HepG2 (cell line): ENCODE measurements at regions not wholly inside any gene's neighbourhood (a gene's known extent, or its start where the extent isn't known, plus 50 kb on each side); places are given as distances from the start of the nearest gene placed in this dataset.

Source experiments
- ATAC-seq: fragments of 200-7000 bp; cut with Tn5 transposase; 3 replicates; pipeline ENCODE4 v1.9.1; 2020; ENCODE audit warnings: mild to moderate bottlenecking, moderate library complexity
- BruUV-seq: library from RNA; stranded (reverse); fragments of 400-500 nt; replicated peaks from 2 replicates; lab custom pipeline; 2021; lab: Mats Ljungman, UMichigan
- CTCF ChIA-PET: fragments of 300-600 bp; formaldehyde crosslinking; extraction: SDS; loops from one replicate; lab custom pipeline; 2021; ENCODE audit warnings: low total read pairs, inconsistent platforms, low intra/inter-chr PET ratio; lab: Yijun Ruan, JAX
- POLR2A ChIA-PET: fragments of 350-600 bp; sonication (Branson Sonifier 250); formaldehyde crosslinking; loops from one replicate; lab custom pipeline; 2020; ENCODE audit warnings: antibody characterized with exemption, inconsistent platforms; lab: Yijun Ruan, JAX
- DNase-seq: peaks from one replicate; pipeline ENCODE4 v3.0.0-alpha.2; 2015; ENCODE audit warnings: low spot score
- FAIRE-seq: peaks from 3 replicates; lab custom pipeline; 2011; peaks lifted over from hg19 to GRCh38; lab: Jason Lieb, UNC
- H2AFZ ChIP-seq: one replicate; pipeline ENCODE4 v1.6.1; 2011; ENCODE audit warnings: low read length, inconsistent platforms
- H3K27ac ChIP-seq: fragments of 300-600 bp; 3 replicates; pipeline ENCODE4 v1.8.0; 2011; ENCODE audit warnings: mixed run types, mild to moderate bottlenecking, mixed read lengths, low read length, inconsistent platforms; ENCODE audit not compliant: insufficient read depth; ENCODE audit errors: extremely low read length
- H3K27me3 ChIP-seq, 2 experiments: fragments of 200-600 bp in 1 of 2; 2 replicates in 1 of 2; 3 replicates in 1 of 2; pipeline versions ENCODE4 v1.6.0 to v1.8.0; 2011; ENCODE audit warnings: low read length in 2 of 2, mild to moderate bottlenecking in 2 of 2, moderate library complexity in 2 of 2, inconsistent platforms in 1 of 2; ENCODE audit not compliant: insufficient read depth in 2 of 2, control insufficient read depth in 1 of 2
- H3K36me3 ChIP-seq, 2 experiments: fragments of 200-600 bp in 1 of 2; replicated peaks in 1 of 2; 2 replicates in 1 of 2; 3 replicates in 1 of 2; pipeline versions ENCODE4 v1.5.1 to v1.8.0; 2011; ENCODE audit warnings: low read length in 2 of 2, inconsistent platforms in 1 of 2; ENCODE audit not compliant: insufficient read depth in 2 of 2, control insufficient read depth in 1 of 2
- H3K4me1 ChIP-seq: 2 replicates; pipeline ENCODE4 v1.5.1; 2012; ENCODE audit warnings: low read length, inconsistent platforms; ENCODE audit not compliant: insufficient read depth
- H3K4me2 ChIP-seq: 2 replicates; pipeline ENCODE4 v1.6.0; 2011; ENCODE audit warnings: low read depth, low read length, inconsistent platforms
- H3K4me3 ChIP-seq, 3 experiments: fragments of 200-600 bp in 1 of 3; sonication (generic), shearing (Covaris generic) in 1 of 3; replicated peaks in 1 of 3; 2 replicates each; pipeline ENCODE4 v1.5.1; 2011 to 2016; ENCODE audit warnings: low read length in 3 of 3, inconsistent platforms in 2 of 3, low read depth in 2 of 3, mild to moderate bottlenecking in 2 of 3, control low read depth in 1 of 3, mixed read lengths in 1 of 3; ENCODE audit not compliant: insufficient read depth in 1 of 3
- H3K79me2 ChIP-seq: one replicate; pipeline ENCODE4 v1.6.1; 2011; ENCODE audit warnings: low read length, inconsistent platforms; ENCODE audit not compliant: insufficient read depth
- H3K9ac ChIP-seq: 2 replicates; pipeline ENCODE4 v1.6.0; 2011; ENCODE audit warnings: mild to moderate bottlenecking, low read depth, low read length, inconsistent platforms; ENCODE audit not compliant: insufficient read depth
- H3K9me3 ChIP-seq: 2 replicates; pipeline ENCODE4 v1.5.1; 2012; ENCODE audit warnings: mild to moderate bottlenecking, low read length
- H4K20me1 ChIP-seq: 2 replicates; pipeline ENCODE4 v1.6.0; 2011; ENCODE audit warnings: inconsistent platforms, mild to moderate bottlenecking, low read length, moderate library complexity; ENCODE audit not compliant: insufficient read depth
- PHF5A ChIP-seq: IDR thresholded peaks from one replicate; pipeline ENCODE4 v1.6.1; 2018; ENCODE audit warnings: low read depth, missing genetic modification reagents; ENCODE audit not compliant: unreplicated experiment
- SIN3B ChIP-seq: fragments of 150-350 bp; IDR thresholded peaks from 2 replicates; pipeline ENCODE4 v1.6.1; 2014; ENCODE audit warnings: low read length
- SP5 ChIP-seq: IDR thresholded peaks from 2 replicates; pipeline ENCODE4 v1.6.1; 2016; ENCODE audit warnings: low read depth, borderline replicate concordance
- ZEB1 ChIP-seq: IDR thresholded peaks from 2 replicates; pipeline ENCODE4 v1.6.1; 2012; ENCODE audit warnings: mild to moderate bottlenecking, low read depth, inconsistent platforms; ENCODE audit not compliant: insufficient replicate concordance
- ZNF101 ChIP-seq: sonication (generic); formaldehyde crosslinking; IDR thresholded peaks from 2 replicates; pipeline ENCODE4 v1.4.0; 2020; ENCODE audit warnings: mild to moderate bottlenecking, low read depth, missing genetic modification reagents, borderline replicate concordance
- ZNF34 ChIP-seq: sonication (generic); formaldehyde crosslinking; IDR thresholded peaks from 2 replicates; pipeline ENCODE4 v1.4.0; 2020; ENCODE audit warnings: mild to moderate bottlenecking, missing genetic modification reagents, borderline replicate concordance
- ZNF430 ChIP-seq: sonication (generic); formaldehyde crosslinking; IDR thresholded peaks from 2 replicates; pipeline ENCODE4 v1.9.0; 2021; ENCODE audit warnings: mild to moderate bottlenecking, missing genetic modification reagents
- ZNF766 ChIP-seq: sonication (generic); formaldehyde crosslinking; IDR thresholded peaks from 2 replicates; pipeline ENCODE4 v1.5.0; 2020; ENCODE audit warnings: missing genetic modification reagents, borderline replicate concordance
- WGBS: methylation state at CpG from one replicate; pipeline ENCODE4 v1.1.6; 2017; ENCODE audit warnings: low lambda C conversion rate; 5-methylcytosine and 5-hydroxymethylcytosine counted together
- in situ Hi-C: cut with HindIII; loops from 2 replicates; pipeline ENCODE4 v1.10.0; 2017; ENCODE audit warnings: low pct_unique_long_range_greater_than_20kb; ENCODE audit not compliant: extremely low pct_ligation_motif_present
- intact Hi-C: fragments of 100-400 bp; cut with micrococcal nuclease; formaldehyde crosslinking; loops from one replicate; pipeline ENCODE4 v1.10.0; 2022; ENCODE audit not compliant: unreplicated experiment
- TF ChIP-seq, protein P1 (sequence below): IDR thresholded peaks from 2 replicates; pipeline ENCODE4 v1.6.1; 2016
- TF ChIP-seq, protein P2 (sequence below): sonication (generic); formaldehyde crosslinking; IDR thresholded peaks from 2 replicates; pipeline ENCODE4 v1.9.0; 2021; ENCODE audit warnings: missing genetic modification reagents, mild to moderate bottlenecking, borderline replicate concordance
- TF ChIP-seq, protein P3 (sequence below): sonication (generic); formaldehyde crosslinking; IDR thresholded peaks from 2 replicates; pipeline ENCODE4 v1.4.0; 2020; ENCODE audit warnings: mild to moderate bottlenecking, missing genetic modification reagents
- TF ChIP-seq, protein P4 (sequence below): IDR thresholded peaks from 2 replicates; pipeline ENCODE4 v1.6.1; 2016
- TF ChIP-seq, protein P5 (sequence below): IDR thresholded peaks from 2 replicates; pipeline ENCODE4 v1.6.1; 2016; ENCODE audit warnings: missing compliant biosample characterization, missing genetic modification reagents, borderline replicate concordance
- TF ChIP-seq, protein P6 (sequence below): IDR thresholded peaks from 2 replicates; pipeline ENCODE4 v1.6.1; 2016; ENCODE audit warnings: mild to moderate bottlenecking

DNA sequence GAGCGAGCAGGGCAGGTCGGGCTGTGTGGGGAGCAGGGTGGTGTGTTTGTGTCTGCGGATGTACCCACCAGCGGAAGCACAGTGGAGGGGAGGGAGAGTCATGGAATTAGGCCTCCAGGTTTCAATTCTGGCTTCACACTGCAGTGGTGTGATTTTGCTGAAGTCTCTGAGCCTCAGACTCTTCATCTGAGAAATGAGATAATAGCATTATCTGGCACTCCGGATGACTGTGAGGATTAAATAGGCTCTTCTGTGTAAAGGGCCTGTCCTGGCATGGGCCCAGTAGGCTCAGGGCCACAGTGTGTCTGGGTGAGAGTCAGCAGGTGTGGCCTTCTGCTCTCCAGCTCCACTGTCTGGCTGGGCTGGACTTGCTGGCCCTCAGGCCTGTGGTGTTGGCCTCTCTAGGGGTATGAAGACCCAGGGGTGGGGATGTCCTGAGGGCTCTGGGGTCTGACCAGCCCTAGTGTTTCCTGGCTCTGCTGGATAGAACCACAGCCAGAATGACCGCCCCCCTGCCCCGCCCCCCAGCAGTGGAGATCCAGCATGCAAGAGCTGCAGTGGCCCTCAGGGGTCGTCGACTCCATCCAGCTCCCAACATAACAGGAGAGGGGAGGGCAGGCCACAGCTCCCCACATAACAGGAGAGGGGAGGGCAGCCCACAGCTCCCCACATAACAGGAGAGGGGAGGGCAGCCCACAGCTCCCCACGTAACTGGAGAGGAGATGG, 178.6 kb downstream of the RPS24 start:
- Histone ChIP-seq H2AFZ (no peak overlapping the region), H4K20me1 (no peaks in the 10 kb centered on the region), H3K79me2 (no peaks in the 10 kb centered on the region), H3K4me2 (no peak overlapping the region), H3K4me3 (no peak overlapping the region), H3K9me3 (no peaks in the 10 kb centered on the region), H3K4me1 (no peaks in the 10 kb centered on the region), H3K27ac (no peak overlapping the region), H3K9ac (no peak overlapping the region), H3K36me3 (no peaks in the 10 kb centered on the region), H3K27me3 (peaks cover 2 to 19% of the 10 kb centered on the region in 2 experiments; a peak in 2 of 5 replicates)
- in situ Hi-C loops: no loop called here
- FAIRE-seq: no peak
- intact Hi-C loops: no loop called here
- POLR2A ChIA-PET: no interaction called here
- DNase-seq: no peak
- CTCF ChIA-PET: no interaction called here
- WGBS: 56% methylated on average over 6 of the region's 10 CpGs
- no peak for TF ChIP-seq ZNF34 (CRISPR knock-in tag)
- no peak for TF ChIP-seq ZNF101 (CRISPR knock-in tag)
- TF ChIP-seq ZEB1: no peak
- TF ChIP-seq, protein P1, sequence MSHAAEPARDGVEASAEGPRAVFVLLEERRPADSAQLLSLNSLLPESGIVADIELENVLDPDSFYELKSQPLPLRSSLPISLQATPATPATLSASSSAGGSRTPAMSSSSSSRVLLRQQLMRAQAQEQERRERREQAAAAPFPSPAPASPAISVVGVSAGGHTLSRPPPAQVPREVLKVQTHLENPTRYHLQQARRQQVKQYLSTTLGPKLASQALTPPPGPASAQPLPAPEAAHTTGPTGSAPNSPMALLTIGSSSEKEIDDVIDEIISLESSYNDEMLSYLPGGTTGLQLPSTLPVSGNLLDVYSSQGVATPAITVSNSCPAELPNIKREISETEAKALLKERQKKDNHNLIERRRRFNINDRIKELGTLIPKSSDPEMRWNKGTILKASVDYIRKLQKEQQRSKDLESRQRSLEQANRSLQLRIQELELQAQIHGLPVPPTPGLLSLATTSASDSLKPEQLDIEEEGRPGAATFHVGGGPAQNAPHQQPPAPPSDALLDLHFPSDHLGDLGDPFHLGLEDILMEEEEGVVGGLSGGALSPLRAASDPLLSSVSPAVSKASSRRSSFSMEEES: no peak
- no peak for TF ChIP-seq SIN3B
- TF ChIP-seq SP5 (CRISPR knock-in tag): no peak
- TF ChIP-seq ZNF430 (CRISPR knock-in tag): no peak
- TF ChIP-seq ZNF766 (CRISPR knock-in tag): no peak
- TF ChIP-seq, protein P2, sequence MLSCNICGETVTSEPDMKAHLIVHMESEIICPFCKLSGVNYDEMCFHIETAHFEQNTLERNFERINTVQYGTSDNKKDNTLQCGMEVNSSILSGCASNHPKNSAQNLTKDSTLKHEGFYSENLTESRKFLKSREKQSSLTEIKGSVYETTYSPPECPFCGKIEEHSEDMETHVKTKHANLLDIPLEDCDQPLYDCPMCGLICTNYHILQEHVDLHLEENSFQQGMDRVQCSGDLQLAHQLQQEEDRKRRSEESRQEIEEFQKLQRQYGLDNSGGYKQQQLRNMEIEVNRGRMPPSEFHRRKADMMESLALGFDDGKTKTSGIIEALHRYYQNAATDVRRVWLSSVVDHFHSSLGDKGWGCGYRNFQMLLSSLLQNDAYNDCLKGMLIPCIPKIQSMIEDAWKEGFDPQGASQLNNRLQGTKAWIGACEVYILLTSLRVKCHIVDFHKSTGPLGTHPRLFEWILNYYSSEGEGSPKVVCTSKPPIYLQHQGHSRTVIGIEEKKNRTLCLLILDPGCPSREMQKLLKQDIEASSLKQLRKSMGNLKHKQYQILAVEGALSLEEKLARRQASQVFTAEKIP: no peak
- TF ChIP-seq, protein P3, sequence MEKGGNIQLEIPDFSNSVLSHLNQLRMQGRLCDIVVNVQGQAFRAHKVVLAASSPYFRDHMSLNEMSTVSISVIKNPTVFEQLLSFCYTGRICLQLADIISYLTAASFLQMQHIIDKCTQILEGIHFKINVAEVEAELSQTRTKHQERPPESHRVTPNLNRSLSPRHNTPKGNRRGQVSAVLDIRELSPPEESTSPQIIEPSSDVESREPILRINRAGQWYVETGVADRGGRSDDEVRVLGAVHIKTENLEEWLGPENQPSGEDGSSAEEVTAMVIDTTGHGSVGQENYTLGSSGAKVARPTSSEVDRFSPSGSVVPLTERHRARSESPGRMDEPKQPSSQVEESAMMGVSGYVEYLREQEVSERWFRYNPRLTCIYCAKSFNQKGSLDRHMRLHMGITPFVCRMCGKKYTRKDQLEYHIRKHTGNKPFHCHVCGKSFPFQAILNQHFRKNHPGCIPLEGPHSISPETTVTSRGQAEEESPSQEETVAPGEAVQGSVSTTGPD: no peak
- TF ChIP-seq, protein P4, sequence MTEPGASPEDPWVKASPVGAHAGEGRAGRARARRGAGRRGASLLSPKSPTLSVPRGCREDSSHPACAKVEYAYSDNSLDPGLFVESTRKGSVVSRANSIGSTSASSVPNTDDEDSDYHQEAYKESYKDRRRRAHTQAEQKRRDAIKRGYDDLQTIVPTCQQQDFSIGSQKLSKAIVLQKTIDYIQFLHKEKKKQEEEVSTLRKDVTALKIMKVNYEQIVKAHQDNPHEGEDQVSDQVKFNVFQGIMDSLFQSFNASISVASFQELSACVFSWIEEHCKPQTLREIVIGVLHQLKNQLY (CRISPR knock-in tag): no peak
- TF ChIP-seq, protein P5, sequence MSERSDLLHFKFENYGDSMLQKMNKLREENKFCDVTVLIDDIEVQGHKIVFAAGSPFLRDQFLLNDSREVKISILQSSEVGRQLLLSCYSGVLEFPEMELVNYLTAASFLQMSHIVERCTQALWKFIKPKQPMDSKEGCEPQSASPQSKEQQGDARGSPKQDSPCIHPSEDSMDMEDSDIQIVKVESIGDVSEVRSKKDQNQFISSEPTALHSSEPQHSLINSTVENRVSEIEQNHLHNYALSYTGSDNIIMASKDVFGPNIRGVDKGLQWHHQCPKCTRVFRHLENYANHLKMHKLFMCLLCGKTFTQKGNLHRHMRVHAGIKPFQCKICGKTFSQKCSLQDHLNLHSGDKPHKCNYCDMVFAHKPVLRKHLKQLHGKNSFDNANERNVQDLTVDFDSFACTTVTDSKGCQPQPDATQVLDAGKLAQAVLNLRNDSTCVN: no peak
- TF ChIP-seq PHF5A (CRISPR knock-in tag): no peak
- TF ChIP-seq, protein P6, sequence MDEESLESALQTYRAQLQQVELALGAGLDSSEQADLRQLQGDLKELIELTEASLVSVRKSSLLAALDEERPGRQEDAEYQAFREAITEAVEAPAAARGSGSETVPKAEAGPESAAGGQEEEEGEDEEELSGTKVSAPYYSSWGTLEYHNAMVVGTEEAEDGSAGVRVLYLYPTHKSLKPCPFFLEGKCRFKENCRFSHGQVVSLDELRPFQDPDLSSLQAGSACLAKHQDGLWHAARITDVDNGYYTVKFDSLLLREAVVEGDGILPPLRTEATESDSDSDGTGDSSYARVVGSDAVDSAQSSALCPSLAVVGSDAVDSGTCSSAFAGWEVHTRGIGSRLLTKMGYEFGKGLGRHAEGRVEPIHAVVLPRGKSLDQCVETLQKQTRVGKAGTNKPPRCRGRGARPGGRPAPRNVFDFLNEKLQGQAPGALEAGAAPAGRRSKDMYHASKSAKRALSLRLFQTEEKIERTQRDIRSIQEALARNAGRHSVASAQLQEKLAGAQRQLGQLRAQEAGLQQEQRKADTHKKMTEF (CRISPR knock-in tag): no peak
- no TSS peak for BruUV-seq
- ATAC-seq: peak; percentile 38; the same call in 2 of the 3 replicates
